Loucy (cell line): ENCODE measurements at regions not wholly inside any gene's neighbourhood (a gene's known extent, or its start where the extent isn't known, plus 50 kb on each side); places are given as distances from the start of the nearest gene placed in this dataset.

Source experiments
- EZH2phosphoT487 ChIP-seq: fragments of 200-600 bp; IDR thresholded peaks from 2 replicates; pipeline ENCODE4 v1.6.1; 2018; ENCODE audit warnings: antibody characterized with exemption, mild to moderate bottlenecking, moderate library complexity, borderline replicate concordance
- TF ChIP-seq, protein P1 (sequence below): fragments of 200-600 bp; sonication (generic); conservative IDR thresholded peaks from 2 replicates; pipeline ENCODE4 v1.5.1; 2014; ENCODE audit warnings: mild to moderate bottlenecking, antibody characterized with exemption, low read length

DNA sequence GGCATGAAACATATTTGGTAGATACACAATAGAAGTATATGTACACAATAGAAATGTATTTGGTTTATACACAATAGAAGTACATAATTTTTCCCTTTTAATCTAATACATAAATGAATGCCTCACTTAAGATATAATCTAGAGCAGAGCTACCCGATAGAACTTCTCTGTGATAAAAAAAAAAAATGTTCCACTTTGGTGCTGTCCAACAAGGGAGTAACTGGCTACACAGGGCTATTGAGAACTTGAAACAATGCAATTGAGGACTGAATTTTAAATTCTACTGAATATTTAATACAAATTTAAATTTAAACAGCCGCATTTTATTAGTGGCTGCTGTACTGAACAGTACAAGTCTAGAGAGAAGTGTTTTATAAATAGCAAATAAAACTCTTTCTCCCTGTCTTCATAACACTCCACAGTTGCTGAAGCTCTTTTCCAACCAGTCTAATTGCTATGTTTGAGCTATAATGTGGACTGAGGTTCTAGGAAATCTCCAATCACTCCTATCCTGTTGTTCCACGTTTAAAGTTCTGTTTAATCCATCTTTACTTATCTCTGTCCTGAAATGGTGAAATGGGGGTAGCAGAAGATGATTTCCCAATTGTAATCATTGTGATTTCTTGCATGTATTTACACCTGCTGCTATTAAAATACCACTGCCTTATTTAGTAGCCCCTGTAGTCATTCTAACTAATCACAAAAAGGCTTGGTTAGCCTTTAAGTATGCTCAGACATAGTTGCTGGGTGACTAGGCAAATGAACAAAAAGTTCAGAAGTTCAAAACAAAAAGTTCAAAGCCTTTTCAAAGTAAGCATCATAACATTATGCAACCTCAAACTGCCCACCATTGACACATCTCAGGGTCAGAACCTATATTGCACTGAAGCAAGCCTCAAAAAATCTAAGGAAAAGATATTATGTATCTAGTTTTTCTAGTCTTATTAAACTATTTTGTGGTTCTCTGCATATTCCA, 192.3 kb upstream of the C1orf87 start:
- TF ChIP-seq, protein P1, sequence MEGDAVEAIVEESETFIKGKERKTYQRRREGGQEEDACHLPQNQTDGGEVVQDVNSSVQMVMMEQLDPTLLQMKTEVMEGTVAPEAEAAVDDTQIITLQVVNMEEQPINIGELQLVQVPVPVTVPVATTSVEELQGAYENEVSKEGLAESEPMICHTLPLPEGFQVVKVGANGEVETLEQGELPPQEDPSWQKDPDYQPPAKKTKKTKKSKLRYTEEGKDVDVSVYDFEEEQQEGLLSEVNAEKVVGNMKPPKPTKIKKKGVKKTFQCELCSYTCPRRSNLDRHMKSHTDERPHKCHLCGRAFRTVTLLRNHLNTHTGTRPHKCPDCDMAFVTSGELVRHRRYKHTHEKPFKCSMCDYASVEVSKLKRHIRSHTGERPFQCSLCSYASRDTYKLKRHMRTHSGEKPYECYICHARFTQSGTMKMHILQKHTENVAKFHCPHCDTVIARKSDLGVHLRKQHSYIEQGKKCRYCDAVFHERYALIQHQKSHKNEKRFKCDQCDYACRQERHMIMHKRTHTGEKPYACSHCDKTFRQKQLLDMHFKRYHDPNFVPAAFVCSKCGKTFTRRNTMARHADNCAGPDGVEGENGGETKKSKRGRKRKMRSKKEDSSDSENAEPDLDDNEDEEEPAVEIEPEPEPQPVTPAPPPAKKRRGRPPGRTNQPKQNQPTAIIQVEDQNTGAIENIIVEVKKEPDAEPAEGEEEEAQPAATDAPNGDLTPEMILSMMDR: no peak
- no peak for TF ChIP-seq EZH2phosphoT487
